ENCODE measurements at regions not wholly inside any gene's neighbourhood (a gene's known extent, or its start where the extent isn't known, plus 50 kb on each side); places are given as distances from the start of the nearest gene placed in this dataset.

- no peak for DNase-seq (ENCODE audit: low read depth in 3 of 3, low spot score in 1 of 3)
These were observed 633.3 kb downstream of the PTPRC start for GRCh38 chr1:199272139-199272544.

GRCh38 chr1:199272628-199273086, 633.8 kb downstream of the PTPRC start:
- no peak for DNase-seq (ENCODE audit: low read depth in 3 of 3, low spot score in 1 of 3)

GRCh38 chr1:199273837-199274379, 635.1 kb downstream of the PTPRC start:
- DNase-seq (ENCODE audit: low read depth in 3 of 3, low spot score in 1 of 3): no peak

- no peak for DNase-seq (ENCODE audit: low read depth in 3 of 3, low spot score in 1 of 3)
These were observed 640.2 kb downstream of the PTPRC start for GRCh38 chr1:199279067-199279466.

GRCh38 chr1:199279872-199280645, 641.2 kb downstream of the PTPRC start:
- DNase-seq (ENCODE audit: low read depth in 3 of 3, low spot score in 1 of 3): no peak

- DNase-seq (ENCODE audit: low read depth in 3 of 3, low spot score in 1 of 3): no peak
These were observed 644.0 kb downstream of the PTPRC start for GRCh38 chr1:199282751-199283305.

GRCh38 chr1:199283794-199284193, 645.0 kb downstream of the PTPRC start:
- DNase-seq (ENCODE audit: low read depth in 3 of 3, low spot score in 1 of 3): no peak

- DNase-seq (ENCODE audit: low read depth in 3 of 3, low spot score in 1 of 3): no peak
These were observed 648.4 kb downstream of the PTPRC start for GRCh38 chr1:199287206-199287605.

GRCh38 chr1:199287647-199288046, 648.8 kb downstream of the PTPRC start:
- DNase-seq (ENCODE audit: low read depth in 3 of 3, low spot score in 1 of 3): no peak

- no peak for DNase-seq (ENCODE audit: low read depth in 3 of 3, low spot score in 1 of 3)
These were observed 651.3 kb downstream of the PTPRC start for GRCh38 chr1:199290186-199290585.

- DNase-seq (ENCODE audit: low read depth in 3 of 3, low spot score in 1 of 3): no peak
These were observed 652.3 kb downstream of the PTPRC start for GRCh38 chr1:199291022-199291740.

- no peak for DNase-seq (ENCODE audit: low read depth in 3 of 3, low spot score in 1 of 3)
These were observed 654.1 kb downstream of the PTPRC start for GRCh38 chr1:199292896-199293295.

GRCh38 chr1:199295107-199295506, 656.3 kb downstream of the PTPRC start:
- DNase-seq (ENCODE audit: low read depth in 3 of 3, low spot score in 1 of 3): no peak

- no peak for DNase-seq (ENCODE audit: low read depth in 3 of 3, low spot score in 1 of 3)
These were observed 658.3 kb downstream of the PTPRC start for GRCh38 chr1:199297174-199297573.

- DNase-seq (ENCODE audit: low read depth in 3 of 3, low spot score in 1 of 3): no peak
These were observed 659.0 kb downstream of the PTPRC start for GRCh38 chr1:199297887-199298286.

GRCh38 chr1:199298825-199299224, 660.0 kb downstream of the PTPRC start:
- DNase-seq (ENCODE audit: low read depth in 3 of 3, low spot score in 1 of 3): no peak

- no peak for DNase-seq (ENCODE audit: low read depth in 3 of 3, low spot score in 1 of 3)
These were observed 662.8 kb downstream of the PTPRC start for GRCh38 chr1:199301472-199302217.

- no peak for DNase-seq (ENCODE audit: low read depth in 3 of 3, low spot score in 1 of 3)
These were observed 663.7 kb downstream of the PTPRC start for GRCh38 chr1:199302554-199302953.

GRCh38 chr1:199303035-199303434, 664.2 kb downstream of the PTPRC start:
- no peak for DNase-seq (ENCODE audit: low read depth in 3 of 3, low spot score in 1 of 3)

- DNase-seq (ENCODE audit: low read depth in 3 of 3, low spot score in 1 of 3): no peak
These were observed 666.2 kb downstream of the PTPRC start for GRCh38 chr1:199305053-199305452.

All from stimulated activated CD4-positive, alpha-beta T cell treated with anti-CD3 and anti-CD28 coated beads, TNF-alpha, amount 100 ng/mL, for 1 hour (primary cell).